ENCODE measurements at regions not wholly inside any gene's neighbourhood (a gene's known extent, or its start where the extent isn't known, plus 50 kb on each side); places are given as distances from the start of the nearest gene placed in this dataset.
"Not testable (repeated sequence)": the region's sequence is repeated elsewhere in the genome, so short reads cannot be mapped to it uniquely, and the experiment has no call there.

- no peak for DNase-seq (ENCODE audit: low spot score)
Observed at GRCh38 chr21:19392390-19392789, 988.8 kb upstream of the TMPRSS15 start.

DNA sequence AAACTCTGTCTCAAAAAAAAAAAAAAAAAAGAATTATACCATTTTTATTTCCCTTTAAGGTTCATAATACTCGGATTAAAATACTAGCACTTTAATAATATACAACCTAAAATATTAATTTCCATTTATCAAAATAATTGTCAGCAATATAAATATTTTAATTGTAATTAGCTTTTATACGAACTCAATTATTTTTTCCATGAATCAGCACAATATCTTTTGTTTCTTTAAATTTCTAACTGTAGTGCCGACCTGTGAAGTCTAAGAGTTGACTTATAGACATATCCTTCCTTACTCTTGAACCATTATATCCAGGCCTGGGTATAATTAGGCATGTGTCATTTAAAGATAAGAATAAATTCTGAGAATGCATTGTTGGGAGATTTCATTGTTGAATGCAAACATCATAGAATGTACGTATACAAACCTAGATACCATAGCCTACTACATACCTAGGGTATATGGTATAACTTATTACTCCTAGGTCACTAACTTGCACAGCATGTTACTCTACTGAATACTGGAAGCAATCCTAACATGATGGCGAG is 996.7 kb upstream of the TMPRSS15 start:
- DNase-seq (ENCODE audit: low spot score): no peak

GRCh38 chr21:19402870-19403269 is 999.3 kb upstream of the TMPRSS15 start:
- DNase-seq (ENCODE audit: low spot score): no peak

GRCh38 chr21:19405326-19405725 is 1001.7 kb upstream of the TMPRSS15 start:
- no peak for DNase-seq (ENCODE audit: low spot score)

DNA sequence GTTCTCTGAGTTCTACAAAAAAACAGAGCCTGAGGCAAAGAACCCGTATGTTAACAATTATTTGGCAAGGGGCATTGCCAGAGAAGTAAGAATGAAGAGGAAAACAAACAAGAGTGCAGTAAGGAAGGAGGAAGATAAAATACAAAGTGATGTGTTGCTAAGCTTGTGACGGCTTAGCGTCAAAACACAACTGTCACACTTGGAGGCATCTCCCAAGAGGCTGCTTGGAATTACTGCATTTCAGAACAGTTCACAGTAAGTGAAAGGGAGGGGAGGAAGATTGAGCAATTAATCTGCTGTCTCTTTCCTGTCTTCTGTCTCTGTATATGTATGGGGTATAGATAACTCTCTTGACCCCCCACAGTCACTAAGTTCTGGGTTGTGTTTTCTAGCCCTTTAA is 1017.0 kb upstream of the TMPRSS15 start:
- no peak for DNase-seq (ENCODE audit: low spot score)

GRCh38 chr21:19433623-19434022 is 1030.0 kb upstream of the TMPRSS15 start:
- no peak for DNase-seq (ENCODE audit: low spot score)

DNA sequence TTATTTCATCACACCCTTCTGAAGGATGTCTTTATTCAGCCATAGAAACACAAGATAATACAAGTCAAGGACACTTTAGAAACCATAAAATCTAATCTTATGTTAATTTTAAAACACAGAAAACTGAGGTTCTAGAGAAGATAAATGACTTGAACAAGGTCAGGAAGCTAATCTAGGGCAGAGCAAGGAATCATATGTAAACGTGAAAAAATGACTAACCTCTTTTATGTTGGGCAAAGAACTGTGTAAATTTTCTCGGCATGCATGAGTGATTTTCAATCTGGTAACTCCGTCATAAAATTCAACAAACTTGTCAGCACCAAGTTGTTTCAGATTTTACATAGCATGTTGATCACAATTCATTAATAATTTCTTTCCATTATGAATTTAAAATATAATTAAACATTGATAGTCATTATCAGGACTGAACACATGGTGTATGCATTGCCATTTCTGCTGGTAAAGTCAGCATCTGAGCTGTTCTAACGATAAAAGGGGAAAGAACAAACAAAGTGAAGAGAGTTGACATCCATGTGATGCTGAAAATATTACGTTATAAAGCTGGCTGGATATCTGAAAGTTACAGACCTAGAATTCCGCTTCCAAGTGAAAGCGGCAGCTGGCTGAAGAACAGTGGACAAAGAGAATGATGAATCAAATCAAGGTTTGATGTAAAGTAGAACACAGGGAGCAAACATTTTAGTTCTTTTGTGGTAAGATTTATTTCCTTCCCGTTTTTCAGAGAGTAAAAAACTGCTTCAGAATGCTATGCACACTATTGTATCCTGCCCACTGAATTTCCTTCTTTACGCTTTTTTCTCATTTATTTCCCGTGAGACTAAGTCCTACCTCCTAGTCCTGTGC is 1037.4 kb upstream of the TMPRSS15 start:
- DNase-seq (ENCODE audit: low spot score): no peak

DNA sequence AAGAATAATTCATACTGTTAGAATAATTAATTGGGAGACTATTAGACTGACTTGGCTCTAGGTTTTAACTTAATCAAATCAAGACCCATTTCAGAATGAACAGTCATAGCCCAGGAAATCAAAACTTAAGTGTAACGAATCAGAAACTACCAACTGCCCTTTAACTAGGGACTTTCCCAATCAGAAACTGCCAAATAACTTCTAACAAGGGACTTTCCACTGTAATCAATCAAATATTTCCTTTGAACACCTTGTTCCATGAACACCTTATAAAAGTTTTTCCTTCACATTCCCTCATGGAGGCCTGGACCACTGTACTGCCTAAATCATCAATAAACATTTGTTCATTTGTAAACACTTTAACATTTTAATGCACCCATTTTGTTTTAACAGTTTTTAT is 1054.7 kb upstream of the TMPRSS15 start:
- no peak for DNase-seq (ENCODE audit: low spot score)

- DNase-seq (ENCODE audit: low spot score): no peak
Observed at GRCh38 chr21:19461481-19462205, 1058.1 kb upstream of the TMPRSS15 start.

GRCh38 chr21:19463966-19464365 is 1060.4 kb upstream of the TMPRSS15 start:
- no peak for DNase-seq (ENCODE audit: low spot score)

- no peak for DNase-seq (ENCODE audit: low spot score)
Observed at GRCh38 chr21:19468991-19469715, 1065.6 kb upstream of the TMPRSS15 start.

- DNase-seq (ENCODE audit: low spot score): no peak
Observed at GRCh38 chr21:19475525-19475924, 1071.9 kb upstream of the TMPRSS15 start.

GRCh38 chr21:19489930-19490329 is 1086.3 kb upstream of the TMPRSS15 start:
- no peak for DNase-seq (ENCODE audit: low spot score)

DNA sequence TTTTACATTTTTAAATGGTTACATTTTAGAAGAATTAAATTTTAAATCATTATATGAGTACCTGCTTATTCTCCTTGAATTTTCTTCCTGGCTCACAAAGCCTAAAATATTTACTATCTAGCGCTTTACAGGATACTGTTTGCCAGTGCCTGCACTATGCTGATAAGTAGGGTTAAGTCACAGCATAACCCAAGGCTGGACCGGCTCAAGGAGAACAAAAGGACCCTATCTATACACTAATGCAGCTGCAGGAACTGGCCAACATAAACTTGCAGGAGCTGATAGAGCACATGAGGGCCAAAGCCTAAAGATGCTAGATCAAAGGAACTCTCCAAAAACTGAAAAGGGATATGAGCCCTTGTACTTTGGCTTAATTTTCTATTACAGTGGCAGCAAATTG is 1086.9 kb upstream of the TMPRSS15 start:
- no peak for DNase-seq (ENCODE audit: low spot score)

GRCh38 chr21:19493437-19494241 is 1090.1 kb upstream of the TMPRSS15 start:
- not testable (repeated sequence) for DNase-seq (ENCODE audit: low spot score)

DNA sequence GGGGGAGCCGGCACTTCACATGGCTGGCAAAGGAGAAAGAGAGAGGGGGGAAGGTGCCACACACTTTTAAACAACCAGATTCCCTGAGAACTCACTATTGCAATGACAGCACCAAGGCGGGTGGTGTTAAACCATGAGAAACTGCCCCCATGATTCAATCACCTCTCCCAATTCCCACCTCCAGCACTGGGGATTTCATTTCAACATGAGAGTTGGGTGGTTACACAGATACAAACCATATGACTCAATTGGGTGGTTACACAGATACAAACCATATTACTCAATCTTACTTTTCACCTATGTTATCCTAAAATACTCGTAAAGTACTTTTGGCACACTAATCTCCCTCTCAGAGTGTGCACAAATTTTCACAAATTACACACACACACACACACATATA is 1097.5 kb upstream of the TMPRSS15 start:
- no peak for DNase-seq (ENCODE audit: low spot score)

- no peak for DNase-seq (ENCODE audit: low spot score)
Observed at GRCh38 chr21:19507682-19508260, 1104.2 kb upstream of the TMPRSS15 start.

- DNase-seq (ENCODE audit: low spot score): no peak
Observed at GRCh38 chr21:19508442-19508841, 1104.9 kb upstream of the TMPRSS15 start.

- no peak for DNase-seq (ENCODE audit: low spot score)
Observed at GRCh38 chr21:19508844-19509243, 1105.3 kb upstream of the TMPRSS15 start.

GRCh38 chr21:19510057-19510456 is 1106.5 kb upstream of the TMPRSS15 start:
- no peak for DNase-seq (ENCODE audit: low spot score)

DNA sequence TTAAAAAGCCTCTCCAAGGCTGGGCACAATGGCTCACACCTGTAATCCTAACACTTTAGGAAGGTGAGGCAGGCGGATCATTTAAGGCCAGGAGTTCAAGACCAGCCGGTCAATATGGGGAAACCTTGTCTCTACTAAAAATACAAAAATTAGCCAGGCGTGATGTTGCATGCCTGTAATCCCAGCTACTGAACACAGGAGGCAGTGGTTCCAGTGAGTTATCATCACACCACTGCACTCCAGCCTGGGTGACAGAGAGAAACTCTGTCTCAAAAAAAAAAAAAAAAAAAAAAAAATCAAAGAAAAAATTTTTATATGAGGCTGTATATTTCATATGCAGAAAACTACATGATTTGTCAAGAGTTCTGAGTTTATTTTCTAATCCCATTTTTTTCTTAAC is 1107.1 kb upstream of the TMPRSS15 start:
- DNase-seq (ENCODE audit: low spot score): no peak

Measured in SW480 (cell line).